Gastroesophageal sphincter (tissue), 4 donors: ENCODE measurements at regions not wholly inside any gene's neighbourhood (a gene's known extent, or its start where the extent isn't known, plus 50 kb on each side); places are given as distances from the start of the nearest gene placed in this dataset.

ENCODE experiments used
- ATAC-seq: fragments of 150-250 bp; one replicate; pipeline ENCODE4 v1.9.1; 2016; ENCODE audit warnings: mild to moderate bottlenecking, moderate library complexity
- H3K27ac ChIP-seq, 4 donors: fragments of 200-600 bp; sonication (generic) in 3 of 4; 1 replicate in 3 of 4; 2 replicates in 1 of 4; pipeline ENCODE4 v1.5.1; 2016 to 2019
- H3K27me3 ChIP-seq: fragments of 200-600 bp; sonication (generic); one replicate; pipeline ENCODE4 v1.5.1; 2019
- H3K36me3 ChIP-seq, 2 donors: fragments of 200-600 bp; sonication (generic); one replicate each; pipeline ENCODE4 v1.5.1; 2019; ENCODE audit warnings: control low read depth in 1 of 2
- H3K4me1 ChIP-seq, 3 donors: fragments of 200-600 bp; sonication (generic); 1 replicate in 2 of 3; 2 replicates in 1 of 3; pipeline ENCODE4 v1.5.1; 2016 to 2019; ENCODE audit warnings: control low read depth in 2 of 3
- H3K4me3 ChIP-seq, 2 donors: fragments of 200-600 bp; sonication (generic); one replicate each; pipeline ENCODE4 v1.5.1; 2019; ENCODE audit warnings: mild to moderate bottlenecking in 1 of 2, moderate library complexity in 1 of 2
- H3K9me3 ChIP-seq, 3 donors: fragments of 200-600 bp; sonication (generic); one replicate each; pipeline ENCODE4 v1.5.1; 2017 to 2019; ENCODE audit warnings: control low read depth in 2 of 3
- EP300 ChIP-seq: sonication (generic); formaldehyde crosslinking; IDR thresholded peaks from one replicate; pipeline ENCODE4 v1.6.1; 2017; ENCODE audit warnings: antibody characterized with exemption, mild to moderate bottlenecking
- POLR2A ChIP-seq, 2 donors: fragments of 450-650 bp; IDR thresholded peaks; one replicate each; pipeline ENCODE4 v1.6.1; 2017; ENCODE audit warnings: antibody characterized with exemption in 2 of 2, mild to moderate bottlenecking in 2 of 2, moderate library complexity in 1 of 2
- POLR2AphosphoS5 ChIP-seq: sonication (generic); formaldehyde crosslinking; IDR thresholded peaks from one replicate; pipeline ENCODE4 v1.6.1; 2017; ENCODE audit warnings: antibody characterized with exemption
- WGBS, 2 donors: methylation state at CpG; one replicate each; pipeline ENCODE4 v1.1.5; 2018; ENCODE audit warnings: low coverage in 1 of 2; 5-methylcytosine and 5-hydroxymethylcytosine counted together
- TF ChIP-seq, protein P1 (sequence below), 4 experiments: fragments of 200-600 bp in 2 of 4; fragments of 450-650 bp in 2 of 4; sonication (generic) in 1 of 4; IDR thresholded peaks; one replicate each; pipeline ENCODE4 v1.5.1; 2017 to 2019; ENCODE audit warnings: antibody characterized with exemption in 4 of 4, mild to moderate bottlenecking in 2 of 4, moderate library complexity in 2 of 4

DNA sequence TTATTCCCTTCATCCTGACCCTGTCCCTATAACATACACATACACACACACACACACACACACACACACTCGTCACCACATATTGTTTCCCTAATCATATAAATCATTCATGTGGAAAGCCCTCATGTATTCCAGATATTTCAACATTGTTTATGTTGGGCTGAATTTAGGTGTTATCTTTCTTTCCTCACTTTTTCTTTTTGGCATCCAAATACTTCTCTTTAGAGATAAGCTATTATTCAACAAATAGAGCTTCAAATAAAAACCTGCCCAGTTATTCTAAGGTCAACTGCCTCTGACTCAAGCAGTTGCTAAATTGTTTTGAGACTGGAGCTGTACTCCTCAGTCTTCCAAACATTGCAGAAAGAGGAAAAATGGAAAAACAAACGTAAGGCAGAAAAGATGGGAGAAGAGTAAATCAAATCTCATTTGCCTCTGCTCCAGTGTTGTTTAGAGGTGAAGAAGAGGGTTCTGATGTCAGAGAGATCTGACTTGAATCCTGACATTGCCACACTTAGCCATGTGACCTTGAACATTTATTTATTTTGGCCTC, 215.7 kb downstream of the GAS1 start:
- Histone ChIP-seq H3K4me3 (no peak overlapping the region), H3K27me3 (no peaks in the 10 kb centered on the region), H3K9me3 (no peaks in the 10 kb centered on the region), H3K36me3 (no peaks in the 10 kb centered on the region), H3K27ac (peak overlapping the region in 2 of 4 donors; percentile 56 to 62), H3K4me1 (peaks cover 0 to 34% (median 2%) of the 10 kb centered on the region in 3 donors)
- 22 to 32% methylated on average over 2 of the region's 2 CpGs for WGBS, 2 donors
- TF ChIP-seq POLR2A (IDR thresholded peaks at IDR 0.05) (no peak), POLR2AphosphoS5 (peak; percentile 58)
- peak; percentile 67 for ATAC-seq

DNA sequence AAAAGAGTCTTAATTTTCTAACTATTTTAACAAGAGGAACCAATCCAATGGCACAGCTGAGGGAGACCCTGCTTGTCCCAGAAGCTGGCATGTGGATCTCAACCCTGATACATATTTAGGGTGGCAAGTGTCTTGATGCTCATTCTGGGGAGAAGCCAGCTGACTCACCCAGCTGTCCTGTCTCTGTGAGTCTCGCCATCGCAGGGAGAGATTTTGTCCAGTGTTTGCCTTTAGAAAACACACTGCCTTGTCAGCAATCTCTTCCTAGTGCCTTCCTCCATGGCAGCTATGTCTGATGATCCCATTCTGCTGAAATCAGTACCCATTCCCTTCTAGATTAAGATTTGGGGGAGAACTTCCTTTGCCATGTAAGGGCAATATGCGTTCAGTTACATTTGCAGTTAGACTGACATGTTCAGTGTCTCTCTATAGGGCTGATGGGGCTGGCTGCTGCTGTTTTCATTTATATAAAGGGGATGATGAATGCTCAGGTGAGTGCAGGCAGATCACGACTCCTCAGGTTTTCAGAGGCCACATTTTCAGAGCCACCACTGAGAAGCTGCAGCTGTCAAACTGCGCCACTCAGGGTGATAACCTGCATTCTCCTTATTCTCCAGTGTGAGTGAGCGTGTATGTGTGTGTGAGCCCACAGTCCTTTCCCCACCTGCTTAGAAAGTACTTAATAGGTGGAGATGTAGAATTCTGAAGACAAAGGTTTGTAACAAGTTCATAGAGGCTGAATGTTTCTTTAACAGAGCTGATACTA, 217.0 kb downstream of the GAS1 start:
- Histone ChIP-seq H3K36me3 (no peaks in the 10 kb centered on the region), H3K9me3 (no peaks in the 10 kb centered on the region), H3K27me3 (no peaks in the 10 kb centered on the region), H3K4me3 (no peak overlapping the region), H3K27ac (no peak overlapping the region), H3K4me1 (peaks cover 0 to 34% (median 2%) of the 10 kb centered on the region in 3 donors)
- TF ChIP-seq POLR2A (IDR thresholded peaks at IDR 0.05) (no peak), POLR2AphosphoS5 (no peak), EP300 (no peak)
- TF ChIP-seq, protein P1, sequence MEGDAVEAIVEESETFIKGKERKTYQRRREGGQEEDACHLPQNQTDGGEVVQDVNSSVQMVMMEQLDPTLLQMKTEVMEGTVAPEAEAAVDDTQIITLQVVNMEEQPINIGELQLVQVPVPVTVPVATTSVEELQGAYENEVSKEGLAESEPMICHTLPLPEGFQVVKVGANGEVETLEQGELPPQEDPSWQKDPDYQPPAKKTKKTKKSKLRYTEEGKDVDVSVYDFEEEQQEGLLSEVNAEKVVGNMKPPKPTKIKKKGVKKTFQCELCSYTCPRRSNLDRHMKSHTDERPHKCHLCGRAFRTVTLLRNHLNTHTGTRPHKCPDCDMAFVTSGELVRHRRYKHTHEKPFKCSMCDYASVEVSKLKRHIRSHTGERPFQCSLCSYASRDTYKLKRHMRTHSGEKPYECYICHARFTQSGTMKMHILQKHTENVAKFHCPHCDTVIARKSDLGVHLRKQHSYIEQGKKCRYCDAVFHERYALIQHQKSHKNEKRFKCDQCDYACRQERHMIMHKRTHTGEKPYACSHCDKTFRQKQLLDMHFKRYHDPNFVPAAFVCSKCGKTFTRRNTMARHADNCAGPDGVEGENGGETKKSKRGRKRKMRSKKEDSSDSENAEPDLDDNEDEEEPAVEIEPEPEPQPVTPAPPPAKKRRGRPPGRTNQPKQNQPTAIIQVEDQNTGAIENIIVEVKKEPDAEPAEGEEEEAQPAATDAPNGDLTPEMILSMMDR (IDR thresholded peaks at IDR 0.05): no peak
- WGBS, 2 donors: 80 to 85% methylated on average over 5 of the region's 6 CpGs
- no peak for ATAC-seq

DNA sequence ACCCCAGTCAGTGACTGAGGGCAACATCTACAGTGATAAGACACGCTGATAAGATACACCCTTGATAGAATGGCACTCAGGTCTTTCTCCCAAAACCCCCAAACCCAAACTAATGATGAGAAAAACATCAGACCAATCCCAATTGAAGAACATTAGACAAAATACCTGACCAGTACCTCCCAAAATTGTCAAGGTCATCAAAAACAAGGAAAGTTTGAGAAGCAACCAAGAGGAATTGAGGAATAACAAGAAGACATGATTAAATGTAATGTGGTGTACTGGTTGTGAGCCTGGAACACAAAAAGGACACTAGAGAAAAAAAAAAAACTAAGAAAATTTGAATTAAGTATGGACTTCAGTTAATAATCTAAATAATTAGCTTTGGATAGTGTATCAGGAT, 222.8 kb downstream of the GAS1 start:
- TF ChIP-seq, protein P1 (IDR thresholded peaks at IDR 0.05): no peak
- TF ChIP-seq POLR2A (IDR thresholded peaks at IDR 0.05) (no peak), POLR2AphosphoS5 (no peak), EP300 (no peak)
- ATAC-seq: no peak
- Histone ChIP-seq H3K9me3 (no peaks in the 10 kb centered on the region), H3K27ac (no peak overlapping the region), H3K4me1 (peaks cover 0 to 28% (median 3%) of the 10 kb centered on the region in 3 donors), H3K27me3 (no peaks in the 10 kb centered on the region), H3K36me3 (no peaks in the 10 kb centered on the region), H3K4me3 (no peak overlapping the region)
- no CpG with 5 or more reads among the region's 1 CpG for WGBS, 2 donors

DNA sequence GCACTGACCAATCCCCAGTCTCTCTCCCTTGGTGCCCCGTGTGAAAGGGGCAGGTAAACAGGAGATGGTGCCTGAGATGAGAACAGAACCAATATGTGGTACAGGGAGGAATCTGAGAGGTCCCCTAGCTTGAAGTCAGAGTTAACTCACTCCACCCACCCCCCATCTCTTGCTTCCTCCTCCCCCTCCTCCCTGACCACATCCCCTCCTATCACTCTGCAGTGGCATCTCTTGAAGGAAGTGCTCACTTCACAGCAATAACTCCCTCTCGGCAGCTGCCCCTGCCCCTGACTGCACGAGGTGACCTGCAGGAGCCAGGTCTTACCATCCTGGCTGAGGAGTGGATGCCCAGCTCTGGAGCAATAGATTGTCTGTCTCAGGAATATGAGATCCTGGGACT, 224.0 kb downstream of the GAS1 start:
- no peak overlapping the region for H3K4me3 ChIP-seq
- H3K9me3 ChIP-seq: no peaks in the 10 kb centered on the region
- no peak for ATAC-seq
- TF ChIP-seq POLR2AphosphoS5: no peak
- TF ChIP-seq POLR2A (IDR thresholded peaks at IDR 0.05): no peak
- TF ChIP-seq, protein P1 (IDR thresholded peaks at IDR 0.05): no peak
- TF ChIP-seq EP300: no peak
- H3K27me3 ChIP-seq: no peaks in the 10 kb centered on the region
- no peaks in the 10 kb centered on the region for H3K36me3 ChIP-seq
- 74 to 75% methylated on average over 2 to 3 of the region's 3 CpGs for WGBS, 2 donors
- H3K4me1 ChIP-seq: peaks cover 0 to 28% (median 3%) of the 10 kb centered on the region in 3 donors
- peak overlapping the region in 3 of 4 donors; percentile 31 to 71 (median 71) for H3K27ac ChIP-seq

DNA sequence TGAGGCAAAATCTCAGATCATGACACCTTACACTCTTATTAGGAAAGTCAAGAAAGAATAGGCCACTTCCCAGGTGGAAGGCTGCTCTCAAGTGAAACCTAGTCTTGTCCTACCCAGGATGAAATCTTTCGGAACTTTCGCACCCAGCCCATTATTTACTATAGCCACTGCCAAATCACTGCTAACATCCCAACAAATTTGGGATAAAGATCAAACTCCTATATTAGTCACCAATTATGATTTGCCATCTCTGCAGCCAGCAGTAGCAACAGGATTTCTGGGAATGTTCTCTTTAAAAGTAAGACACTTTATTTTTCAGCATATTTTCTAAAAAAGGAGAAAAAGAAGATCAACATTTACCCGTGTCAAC, 224.6 kb downstream of the GAS1 start:
- no peak for TF ChIP-seq EP300
- TF ChIP-seq POLR2A (IDR thresholded peaks at IDR 0.05): no peak
- no peak for TF ChIP-seq POLR2AphosphoS5
- TF ChIP-seq, protein P1 (IDR thresholded peaks at IDR 0.05): no peak
- H3K4me3 ChIP-seq: no peak overlapping the region
- H3K4me1 ChIP-seq: peaks cover 0 to 28% (median 3%) of the 10 kb centered on the region in 3 donors
- no peaks in the 10 kb centered on the region for H3K27me3 ChIP-seq
- peak overlapping the region in 3 of 4 donors; percentile 71 to 72 (median 71) for H3K27ac ChIP-seq
- no peaks in the 10 kb centered on the region for H3K36me3 ChIP-seq
- peak; percentile 42 for ATAC-seq
- H3K9me3 ChIP-seq: no peaks in the 10 kb centered on the region
- WGBS, 2 donors: 57 to 59% methylated on average over 1 to 3 of the region's 3 CpGs
